Progenitor cell of endocrine pancreas (in vitro differentiated cells): ENCODE measurements at regions not wholly inside any gene's neighbourhood (a gene's known extent, or its start where the extent isn't known, plus 50 kb on each side); places are given as distances from the start of the nearest gene placed in this dataset.

Experiments used
- DNase-seq: peaks from one replicate; pipeline ENCODE4 v3.0.0; 2021; ENCODE audit warnings: low spot score; ENCODE audit not compliant: unreplicated experiment
- H3K27ac Mint-ChIP-seq: 2 replicates; pipeline ENCODE4 v1.8.0; 2021; ENCODE audit warnings: mild to moderate bottlenecking, moderate library complexity, mixed read lengths
- H3K27me3 Mint-ChIP-seq: 2 replicates; pipeline ENCODE4 v1.8.0; 2021; ENCODE audit warnings: mixed read lengths
- H3K36me3 Mint-ChIP-seq: 2 replicates; pipeline ENCODE4 v1.8.0; 2022; ENCODE audit warnings: mixed read lengths; ENCODE audit not compliant: insufficient read depth
- H3K4me1 Mint-ChIP-seq: 2 replicates; pipeline ENCODE4 v1.8.0; 2021; ENCODE audit warnings: low read depth, mixed read lengths
- H3K4me3 Mint-ChIP-seq: 2 replicates; pipeline ENCODE4 v1.8.0; 2021; ENCODE audit warnings: low read depth, mild to moderate bottlenecking, moderate library complexity, mixed read lengths
- H3K9me3 Mint-ChIP-seq: 2 replicates; pipeline ENCODE4 v1.8.0; 2021; ENCODE audit warnings: low read depth, mixed read lengths
- CTCF ChIP-seq: fragments of 200-600 bp; sonication (generic); IDR thresholded peaks from one replicate; pipeline ENCODE4 v1.5.0; 2021; ENCODE audit warnings: antibody characterized with exemption, mild to moderate bottlenecking; ENCODE audit not compliant: unreplicated experiment

GRCh38 chr6:119842191-119842590 lies 492.6 kb upstream of the MAN1A1 start:
- Mint-ChIP-seq H3K36me3 (no peaks in the 10 kb centered on the region), H3K4me3 (no peak overlapping the region), H3K27me3 (no peaks in the 10 kb centered on the region), H3K9me3 (peaks cover 14% of the 10 kb centered on the region), H3K27ac (no peak overlapping the region), H3K4me1 (no peaks in the 10 kb centered on the region)
- DNase-seq: no peak
- TF ChIP-seq CTCF: no peak

GRCh38 chr6:119838043-119838442 lies 488.5 kb upstream of the MAN1A1 start:
- Mint-ChIP-seq H3K4me1 (no peaks in the 10 kb centered on the region), H3K9me3 (peaks cover 14% of the 10 kb centered on the region), H3K27ac (no peak overlapping the region), H3K27me3 (no peaks in the 10 kb centered on the region), H3K4me3 (no peak overlapping the region), H3K36me3 (no peaks in the 10 kb centered on the region)
- no peak for TF ChIP-seq CTCF
- no peak for DNase-seq

GRCh38 chr6:119834418-119834817 lies 484.9 kb upstream of the MAN1A1 start:
- DNase-seq: no peak
- H3K27ac Mint-ChIP-seq: no peak overlapping the region
- no peaks in the 10 kb centered on the region for H3K9me3 Mint-ChIP-seq
- no peak overlapping the region for H3K4me3 Mint-ChIP-seq
- H3K27me3 Mint-ChIP-seq: no peaks in the 10 kb centered on the region
- no peaks in the 10 kb centered on the region for H3K4me1 Mint-ChIP-seq
- H3K36me3 Mint-ChIP-seq: no peaks in the 10 kb centered on the region
- no peak for TF ChIP-seq CTCF

DNA sequence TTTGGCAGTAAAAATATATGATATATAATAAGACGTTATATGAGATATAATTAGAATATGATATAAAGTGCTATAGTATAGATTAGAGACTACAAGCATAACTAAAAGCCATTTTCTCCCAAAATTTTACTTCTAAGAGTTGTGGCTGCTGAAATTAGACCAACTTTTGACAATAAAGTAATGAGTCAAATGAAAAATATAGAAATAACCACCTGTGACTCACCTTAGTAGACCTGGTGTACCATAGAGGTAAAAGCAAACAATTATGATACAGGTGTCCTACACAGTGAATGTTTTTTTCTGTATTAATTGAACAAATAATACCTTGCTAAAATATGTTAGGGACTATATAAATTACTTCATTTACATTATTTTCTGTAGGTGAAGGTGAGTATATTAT lies 482.9 kb upstream of the MAN1A1 start:
- no peak overlapping the region for H3K4me3 Mint-ChIP-seq
- H3K4me1 Mint-ChIP-seq: no peaks in the 10 kb centered on the region
- peaks cover 5% of the 10 kb centered on the region for H3K9me3 Mint-ChIP-seq
- H3K36me3 Mint-ChIP-seq: no peaks in the 10 kb centered on the region
- DNase-seq: no peak
- no peaks in the 10 kb centered on the region for H3K27me3 Mint-ChIP-seq
- no peak for TF ChIP-seq CTCF
- no peak overlapping the region for H3K27ac Mint-ChIP-seq

DNA sequence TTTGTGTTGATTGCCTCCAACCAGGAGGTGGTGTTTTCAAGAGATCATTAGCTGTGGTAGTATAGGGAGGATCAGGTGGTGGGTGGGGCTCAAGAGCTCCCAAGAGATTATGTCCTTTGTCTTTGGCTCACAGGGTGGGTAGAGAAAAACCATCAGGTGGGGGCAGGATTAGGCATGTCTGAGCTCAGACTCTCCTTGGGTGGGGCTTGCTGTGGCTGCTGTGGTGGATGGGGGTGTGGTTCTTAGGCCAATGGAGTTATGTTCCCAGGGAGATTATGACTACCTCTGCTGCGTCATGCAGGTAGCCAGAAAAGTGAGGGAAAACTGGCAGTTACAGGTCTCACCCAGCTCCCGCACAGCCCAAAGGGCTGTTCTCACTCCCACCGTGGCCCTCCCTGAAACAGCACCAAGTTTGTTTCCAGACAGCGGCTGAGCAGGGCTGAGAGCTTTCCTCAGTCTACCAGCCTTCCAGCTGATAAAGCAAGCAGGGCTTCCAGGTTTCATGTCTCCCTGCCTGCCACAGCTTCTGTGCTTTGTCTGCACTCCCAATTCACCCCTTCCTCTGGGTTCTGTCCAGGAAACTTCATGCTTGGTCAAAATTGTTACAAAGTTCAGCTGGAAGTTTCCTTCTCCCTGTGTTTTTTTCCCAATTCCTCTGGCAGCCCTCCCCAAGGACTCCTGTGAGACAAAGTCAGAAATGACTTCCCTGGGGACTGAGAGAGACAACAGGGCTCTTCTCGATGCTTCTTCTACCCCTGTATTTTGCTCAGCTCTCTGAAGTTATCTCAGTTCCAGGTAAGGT lies 481.1 kb upstream of the MAN1A1 start:
- H3K36me3 Mint-ChIP-seq: no peaks in the 10 kb centered on the region
- no peak for TF ChIP-seq CTCF
- H3K27ac Mint-ChIP-seq: no peak overlapping the region
- no peaks in the 10 kb centered on the region for H3K27me3 Mint-ChIP-seq
- peaks cover 5% of the 10 kb centered on the region for H3K9me3 Mint-ChIP-seq
- no peak overlapping the region for H3K4me3 Mint-ChIP-seq
- DNase-seq: no peak
- H3K4me1 Mint-ChIP-seq: no peaks in the 10 kb centered on the region
